HG02870 (cell line): ENCODE measurements at regions not wholly inside any gene's neighbourhood (a gene's known extent, or its start where the extent isn't known, plus 50 kb on each side); places are given as distances from the start of the nearest gene placed in this dataset.
"Not testable (repeated sequence)": the region's sequence is repeated elsewhere in the genome, so short reads cannot be mapped to it uniquely, and the experiment has no call there.

Experiments
- ATAC-seq: cut with Tn5 transposase; IDR thresholded peaks from one replicate; pipeline ENCODE4 v1.9.1; 2021; ENCODE audit warnings: mild to moderate bottlenecking, moderate library complexity; ENCODE audit not compliant: unreplicated experiment

DNA sequence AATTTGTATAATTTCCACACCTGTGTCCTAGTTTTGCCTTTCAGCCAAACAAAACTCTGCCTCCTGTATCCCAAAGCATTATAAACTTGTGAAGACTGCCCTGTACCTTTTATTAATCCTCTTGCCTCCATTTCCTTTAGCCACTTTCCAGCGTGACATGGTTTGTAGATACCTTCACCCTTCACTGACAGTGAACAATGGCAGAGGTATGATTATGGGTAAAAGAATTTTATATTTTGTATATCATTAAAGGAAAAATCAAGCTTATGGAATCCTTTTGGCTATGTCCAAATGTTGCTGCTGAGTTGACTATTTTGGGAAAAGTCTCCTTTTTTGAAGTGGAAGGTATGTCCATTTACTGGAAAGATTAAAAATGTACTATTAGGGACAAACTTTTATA lies 251.7 kb downstream of the HNMT start:
- ATAC-seq, result no peak

GRCh38 chr2:138217975-138218374 lies 253.7 kb downstream of the HNMT start:
- no peak for ATAC-seq

- ATAC-seq, result no peak
Measured at GRCh38 chr2:138218397-138218796, 254.1 kb downstream of the HNMT start.

- ATAC-seq, result no peak
Measured at GRCh38 chr2:138219961-138220360, 255.7 kb downstream of the HNMT start.

- no peak for ATAC-seq
Measured at GRCh38 chr2:138221358-138221757, 257.1 kb downstream of the HNMT start.

- no peak for ATAC-seq
Measured at GRCh38 chr2:138223319-138223718, 259.0 kb downstream of the HNMT start.

- ATAC-seq, result no peak
Measured at GRCh38 chr2:138227195-138227594, 262.9 kb downstream of the HNMT start.

DNA sequence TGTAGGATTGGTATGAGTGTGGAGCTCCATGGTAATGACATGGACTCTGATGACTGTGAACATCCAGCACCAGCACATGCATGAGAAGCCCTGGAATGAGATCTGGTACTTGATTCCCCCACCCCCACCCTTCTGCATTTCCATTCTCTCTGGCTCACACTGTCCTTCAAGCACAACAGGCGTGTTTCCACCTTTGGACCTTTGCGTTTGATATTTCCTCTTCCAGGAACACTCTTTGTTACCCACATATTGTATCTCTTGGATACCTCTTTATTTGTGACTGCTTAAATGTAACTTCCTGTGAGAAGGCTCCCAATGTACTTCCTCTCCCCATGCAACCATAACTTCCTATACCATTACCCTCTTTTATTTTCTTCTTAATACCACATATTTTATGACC lies 263.8 kb downstream of the HNMT start:
- ATAC-seq, result no peak

DNA sequence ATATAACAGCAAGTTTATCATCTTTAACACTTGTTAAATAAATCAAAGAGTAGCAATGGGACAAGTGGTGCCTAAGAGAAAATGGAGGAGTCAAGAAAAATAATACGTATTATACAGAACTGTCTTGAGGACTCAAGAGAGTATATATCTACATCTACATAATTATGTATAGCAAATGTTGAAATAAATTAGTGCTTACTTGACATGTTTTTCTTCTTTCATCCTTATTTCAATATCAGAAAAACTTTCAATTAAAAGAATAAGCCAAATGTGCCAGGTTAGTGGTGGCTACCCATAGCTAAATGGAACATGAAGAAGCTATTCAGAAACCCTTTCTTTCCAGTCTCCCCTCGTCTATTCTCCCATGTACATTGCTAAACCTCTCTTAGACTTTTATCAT lies 267.3 kb upstream of the SPOPL start:
- ATAC-seq, result no peak

- no peak for ATAC-seq
Measured at GRCh38 chr2:138235041-138235440, 266.5 kb upstream of the SPOPL start.

DNA sequence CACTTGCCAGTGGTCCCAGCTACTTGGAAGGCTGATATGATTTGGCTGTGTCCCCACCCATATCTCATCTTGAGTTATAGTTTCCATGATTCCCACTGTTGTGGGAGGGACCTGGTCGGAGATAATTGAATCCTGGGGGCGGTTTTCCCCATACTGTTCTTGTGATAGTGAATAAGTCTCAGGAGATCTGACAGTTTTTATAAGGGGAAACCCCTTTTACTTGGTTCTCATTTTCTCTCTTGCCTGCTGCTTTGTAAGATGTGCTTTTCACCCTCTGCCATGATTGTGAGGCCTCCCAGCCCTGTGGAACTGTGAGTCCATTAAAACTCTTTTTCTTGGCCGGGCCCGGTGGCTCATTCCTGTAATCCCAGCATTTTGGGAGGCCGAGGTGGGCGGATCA lies 265.4 kb upstream of the SPOPL start:
- ATAC-seq, result no peak

DNA sequence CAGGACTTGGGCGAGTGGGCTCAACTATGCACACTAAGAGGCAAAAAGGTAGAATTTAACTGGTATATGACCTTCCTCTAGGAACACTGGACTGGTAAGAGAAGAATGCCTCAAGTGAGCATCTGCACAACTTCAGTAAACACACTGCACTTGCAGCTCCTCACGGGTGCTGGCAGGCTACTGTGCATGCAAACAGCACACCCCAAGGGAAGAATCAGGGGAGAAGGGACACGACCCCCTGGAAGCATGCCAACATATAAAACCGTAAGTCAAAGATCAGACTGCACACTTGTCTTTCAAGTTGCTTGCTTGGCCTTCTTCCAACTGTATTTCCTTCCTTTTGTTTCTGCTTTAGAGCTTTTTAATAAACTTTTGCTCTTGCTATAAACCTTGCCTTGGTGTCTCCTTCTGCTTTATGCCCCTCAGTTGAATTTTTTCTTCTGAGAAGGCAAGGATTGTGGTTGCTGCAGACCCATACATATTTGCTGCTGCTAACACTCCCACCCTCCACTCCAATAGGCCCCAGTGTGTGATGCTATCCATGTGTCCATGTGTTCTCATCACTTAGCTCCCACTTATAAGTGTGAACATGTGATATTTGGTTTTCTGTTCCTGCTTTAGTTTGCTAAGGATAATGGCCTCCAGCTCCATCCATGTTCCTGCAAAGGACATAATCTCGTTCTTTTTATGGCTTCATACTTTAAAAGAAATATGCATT lies 263.7 kb upstream of the SPOPL start:
- no peak for ATAC-seq

DNA sequence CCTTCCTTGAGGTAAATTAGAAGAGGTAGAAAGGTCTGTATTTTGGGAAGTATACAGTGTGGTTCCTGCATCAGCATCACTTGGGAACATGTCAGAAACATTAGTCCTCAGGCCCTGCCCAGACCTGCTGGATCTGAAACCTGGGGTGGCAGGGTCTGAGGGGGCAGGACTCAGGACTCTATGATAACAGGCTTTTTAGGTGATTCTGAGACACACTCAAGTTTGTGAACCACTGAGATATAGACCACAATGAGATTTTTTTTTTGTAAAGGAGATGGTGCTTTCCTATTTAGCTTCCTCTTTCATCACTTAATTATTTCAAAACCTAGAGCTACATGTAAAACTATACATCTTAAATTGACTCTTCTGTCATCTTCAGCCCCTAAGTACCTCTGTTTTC lies 262.7 kb upstream of the SPOPL start:
- ATAC-seq, result peak; percentile 54

- ATAC-seq, result no peak
Measured at GRCh38 chr2:138239902-138240491, 261.6 kb upstream of the SPOPL start.

- no peak for ATAC-seq
Measured at GRCh38 chr2:138243372-138243771, 258.2 kb upstream of the SPOPL start.

DNA sequence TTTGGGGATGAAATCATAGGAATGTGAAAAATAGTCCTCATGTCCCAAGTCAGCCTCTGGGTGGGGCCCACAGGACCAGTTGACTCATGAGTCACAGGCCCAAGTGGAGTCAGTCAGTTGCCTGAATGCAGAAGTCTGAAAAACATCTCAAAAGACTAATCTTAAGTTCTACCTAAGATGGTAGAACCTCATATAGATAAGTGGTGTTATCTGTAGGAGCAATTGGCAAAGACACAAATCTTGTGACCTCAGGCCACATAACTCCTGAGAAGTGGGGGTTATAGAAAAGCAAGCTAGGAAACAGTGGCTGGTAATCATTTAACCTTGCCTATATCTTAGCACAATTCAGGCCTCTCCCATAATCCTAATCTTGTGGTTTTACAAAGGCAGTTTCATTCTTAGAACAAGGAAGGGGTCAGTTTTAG lies 257.1 kb upstream of the SPOPL start:
- ATAC-seq, result no peak

DNA sequence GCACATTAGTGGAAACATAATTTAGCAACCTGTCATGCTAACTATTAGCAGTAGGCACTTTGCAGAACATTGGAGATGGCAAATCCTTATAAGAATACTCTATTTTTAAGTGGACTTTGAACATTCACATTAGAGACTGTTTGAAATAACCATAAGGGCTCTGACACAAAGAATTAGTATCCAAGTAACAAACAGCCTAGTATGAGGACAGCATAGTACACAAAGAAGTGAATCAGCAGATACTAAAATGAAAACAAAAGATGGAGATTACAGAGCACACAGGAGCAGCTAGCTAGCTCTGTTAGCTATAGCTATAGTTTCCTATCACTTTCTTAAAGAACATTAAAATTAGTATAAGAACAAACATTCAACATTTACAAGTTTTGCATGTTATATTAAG lies 256.3 kb upstream of the SPOPL start:
- ATAC-seq, result no peak

DNA sequence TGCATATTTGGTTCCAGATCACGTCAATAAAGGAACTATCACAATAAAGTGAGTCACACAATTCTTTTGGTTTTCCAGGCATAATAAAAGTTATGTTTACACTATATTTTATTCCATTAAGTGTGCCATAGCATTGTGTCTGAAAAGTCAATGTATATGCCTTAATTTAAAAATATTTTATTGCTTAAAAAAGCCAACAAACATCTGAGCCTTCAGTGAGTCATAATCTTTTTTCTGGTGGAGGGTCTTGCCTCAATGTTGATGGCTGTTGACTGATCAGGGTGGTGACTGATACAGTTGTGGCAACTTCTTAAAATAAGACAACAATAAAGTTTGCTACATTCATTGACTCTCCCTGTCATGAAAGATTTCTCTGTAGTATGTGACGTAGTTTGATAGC lies 254.3 kb upstream of the SPOPL start:
- no peak for ATAC-seq

DNA sequence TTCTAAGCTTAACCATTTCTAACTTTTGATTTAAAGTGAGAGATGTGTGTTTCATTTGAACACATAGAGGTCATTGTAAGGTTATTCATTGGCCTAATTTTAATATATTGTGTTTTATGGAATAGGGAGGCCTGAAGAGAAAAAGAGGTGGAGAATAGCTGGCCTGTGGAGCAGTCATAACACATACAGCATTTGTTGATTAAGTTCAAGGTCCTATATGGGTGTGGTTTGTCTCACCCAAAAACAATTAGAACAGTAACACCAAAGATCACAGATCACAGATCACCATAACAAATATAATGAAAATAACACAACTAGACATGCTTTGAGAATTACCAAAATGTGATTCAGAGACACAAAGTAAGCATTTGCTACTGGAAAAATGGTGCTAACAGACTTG lies 252.4 kb upstream of the SPOPL start:
- no peak for ATAC-seq

DNA sequence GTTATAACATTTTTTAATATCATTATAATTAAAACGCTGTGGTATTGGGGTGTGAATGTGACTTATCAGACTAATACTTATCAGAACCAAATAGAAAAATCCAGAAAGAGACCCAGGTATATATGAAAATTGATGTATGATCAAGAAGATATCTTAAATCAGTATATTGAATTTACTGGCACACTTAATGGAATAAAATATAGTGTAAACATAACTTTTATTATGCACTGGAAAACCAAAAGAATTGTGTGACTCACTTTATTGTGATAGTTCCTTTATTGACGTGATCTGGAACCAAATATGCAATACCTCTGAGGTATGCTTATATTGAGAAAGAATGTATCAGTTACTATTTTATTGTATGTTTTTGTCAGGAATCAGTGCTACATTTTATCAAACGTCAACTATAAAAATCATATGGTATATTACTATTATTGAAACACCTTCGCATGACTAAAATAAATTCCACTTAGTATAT lies 250.7 kb upstream of the SPOPL start:
- not testable (repeated sequence) for ATAC-seq

DNA sequence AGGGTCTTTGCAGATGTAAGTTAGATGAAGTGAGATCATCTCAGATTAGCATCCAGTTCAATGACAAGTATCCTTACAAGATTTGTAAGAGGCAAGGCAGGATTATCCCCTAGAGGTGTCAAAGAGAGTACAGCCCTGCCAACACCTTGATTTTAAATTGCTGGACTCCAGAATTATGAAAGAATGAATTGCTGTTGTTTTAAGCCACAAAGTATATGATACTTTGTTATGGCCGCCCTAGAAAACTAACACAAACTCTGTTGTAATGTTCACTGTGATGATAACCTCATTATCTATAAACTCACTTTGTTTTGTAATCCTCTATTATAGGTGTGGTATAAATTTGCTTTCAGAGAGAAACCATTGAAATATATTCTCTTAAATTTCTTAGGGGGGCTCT lies 249.0 kb upstream of the SPOPL start:
- ATAC-seq, result no peak

GRCh38 chr2:138255670-138256069 lies 245.9 kb upstream of the SPOPL start:
- ATAC-seq, result no peak
